Right renal pelvis (tissue), 4 donors: ENCODE measurements at regions not wholly inside any gene's neighbourhood (a gene's known extent, or its start where the extent isn't known, plus 50 kb on each side); places are given as distances from the start of the nearest gene placed in this dataset.
A peak's percentile ranks its signal among the peaks of the same experiment; 100 is the strongest.

Source experiments
- DNase-seq, 4 donors: peaks; one replicate each; pipeline ENCODE4 v3.0.0-alpha.2; 2013; ENCODE audit warnings: low read depth in 4 of 4, low spot score in 3 of 4, missing footprints in 1 of 4

GRCh38 chr19:32124585-32124984 lies 220.8 kb upstream of the ZNF507 start:
- DNase-seq: no peak

GRCh38 chr19:32129141-32129540 lies 216.3 kb upstream of the ZNF507 start:
- DNase-seq: peak in 3 of 4 donors; percentile 36 to 44 (median 41)

GRCh38 chr19:32130332-32130731 lies 215.1 kb upstream of the ZNF507 start:
- DNase-seq: no peak

GRCh38 chr19:32131005-32131404 lies 214.4 kb upstream of the ZNF507 start:
- DNase-seq: no peak

- DNase-seq: no peak
These were observed 207.0 kb upstream of the ZNF507 start for GRCh38 chr19:32138416-32138815.

- DNase-seq: no peak
These were observed 203.4 kb upstream of the ZNF507 start for GRCh38 chr19:32141840-32142511.

DNA sequence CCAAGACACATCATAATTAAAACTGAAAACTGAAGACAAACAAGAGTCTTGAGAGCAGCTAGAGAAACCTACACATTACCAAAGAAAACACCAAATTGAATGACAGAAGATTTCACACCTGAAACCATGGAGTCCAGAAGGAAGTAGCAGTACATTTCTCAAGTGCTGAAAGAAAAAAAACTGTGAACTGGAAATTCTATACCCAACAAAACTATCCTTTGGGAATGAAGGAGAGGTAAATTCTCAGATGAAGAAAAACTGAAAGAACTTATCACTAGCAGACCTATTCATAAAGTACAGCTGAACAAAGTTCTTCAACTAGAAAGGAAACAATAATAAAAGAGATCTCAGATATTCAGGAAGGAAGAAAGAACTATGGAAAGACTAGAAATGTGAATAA lies 198.7 kb upstream of the ZNF507 start:
- no peak for DNase-seq

DNA sequence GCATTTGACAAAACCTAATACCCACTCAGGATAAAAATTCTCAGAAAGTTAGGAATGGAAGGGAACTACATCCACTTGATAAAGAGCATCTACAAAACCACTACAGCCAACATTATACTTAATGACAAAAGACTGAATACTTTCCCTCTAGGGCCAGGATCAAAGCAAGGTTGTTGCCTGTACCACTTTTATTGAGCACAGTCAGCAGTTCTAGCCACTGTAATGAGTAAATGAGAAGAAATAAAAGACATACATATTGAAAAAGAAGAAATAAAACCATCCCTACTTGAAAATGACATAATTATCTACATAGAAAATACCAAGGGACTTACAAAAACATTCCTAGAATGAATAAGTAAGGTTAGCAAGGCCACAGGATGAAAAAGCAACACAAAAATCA lies 194.8 kb upstream of the ZNF507 start:
- no peak for DNase-seq

DNA sequence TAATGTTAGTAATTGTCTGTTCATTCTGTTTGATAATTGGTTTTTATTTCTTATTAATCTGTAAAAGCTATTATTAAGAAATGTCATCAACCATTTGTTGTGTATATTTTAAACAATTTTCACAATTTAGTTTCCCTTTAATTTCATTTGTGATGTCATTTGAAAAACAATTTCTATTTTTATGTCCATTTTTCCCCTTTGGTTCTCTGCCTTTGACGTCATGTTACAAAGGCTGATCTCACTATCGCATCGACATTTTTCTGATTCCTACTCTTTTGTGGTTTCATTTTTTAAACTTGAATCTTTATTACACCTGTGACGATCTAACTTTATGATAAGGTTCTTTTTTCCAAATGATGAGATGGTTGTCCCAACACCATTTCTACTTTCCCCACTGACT lies 191.0 kb upstream of the ZNF507 start:
- no peak for DNase-seq

DNA sequence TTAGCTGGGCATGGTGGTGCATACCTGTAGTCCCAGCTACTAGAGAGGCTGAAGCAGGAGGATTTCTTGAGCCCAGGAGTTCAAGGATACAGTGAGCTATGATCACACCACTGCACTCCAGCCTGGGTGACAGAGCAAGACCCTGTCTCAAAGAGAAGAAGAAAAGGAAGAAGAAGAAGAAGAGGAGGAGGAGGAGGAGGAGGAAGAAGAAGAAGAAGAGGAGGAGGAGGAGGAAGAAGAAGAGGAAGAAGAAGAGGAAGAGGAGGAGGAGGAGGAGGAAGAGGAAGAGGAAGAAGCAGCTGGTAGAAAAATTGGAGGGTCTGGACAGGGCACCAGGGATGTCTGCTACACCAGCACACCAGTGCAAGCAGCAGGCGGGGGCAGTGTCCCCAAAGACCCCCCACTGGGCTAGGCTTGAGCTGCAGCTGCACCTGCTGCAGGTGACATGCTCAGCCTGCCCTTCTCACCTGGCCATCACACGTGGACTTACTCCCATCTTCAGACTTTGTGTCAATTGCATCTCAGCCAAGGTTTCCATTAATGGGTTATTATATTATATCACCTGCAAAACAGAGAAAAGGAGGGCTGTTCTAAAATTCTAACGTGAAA lies 180.9 kb upstream of the ZNF507 start:
- DNase-seq: no peak

- DNase-seq: no peak
These were observed 180.3 kb upstream of the ZNF507 start for GRCh38 chr19:32165141-32165540.

GRCh38 chr19:32165750-32166149 lies 179.7 kb upstream of the ZNF507 start:
- DNase-seq: no peak

GRCh38 chr19:32166238-32166637 lies 179.2 kb upstream of the ZNF507 start:
- no peak for DNase-seq

- DNase-seq: no peak
These were observed 177.3 kb upstream of the ZNF507 start for GRCh38 chr19:32168111-32168510.

GRCh38 chr19:32168606-32169005 lies 176.8 kb upstream of the ZNF507 start:
- no peak for DNase-seq

- no peak for DNase-seq
These were observed 173.7 kb upstream of the ZNF507 start for GRCh38 chr19:32171719-32172151.

DNA sequence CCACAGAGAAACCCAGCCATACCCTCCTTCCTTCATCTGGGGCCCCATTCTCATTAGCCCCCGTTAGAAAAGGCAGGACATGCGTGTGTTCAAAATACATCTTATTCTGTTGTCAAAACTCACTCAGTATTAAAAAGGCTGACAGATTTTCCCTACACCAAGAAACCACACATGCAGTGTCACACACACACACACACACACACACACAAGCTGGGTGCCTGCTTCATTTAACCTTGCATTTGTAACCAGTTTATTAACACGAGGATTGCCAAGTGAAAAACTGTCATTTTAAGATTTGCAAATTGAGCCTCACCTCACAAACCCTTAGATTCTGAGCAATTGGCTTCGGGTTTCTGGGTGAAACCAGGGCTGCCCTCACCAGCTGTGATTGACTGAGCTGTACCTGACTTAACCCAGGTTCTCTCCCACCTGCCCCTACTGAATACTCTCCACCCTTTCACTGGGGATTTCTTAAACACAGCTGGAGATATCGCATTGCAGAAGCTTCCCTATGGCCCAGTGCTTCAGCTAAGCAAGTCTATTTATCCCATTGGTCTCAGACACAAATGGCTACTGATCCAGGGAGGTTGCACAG lies 172.7 kb upstream of the ZNF507 start:
- no peak for DNase-seq

- no peak for DNase-seq
These were observed 171.6 kb upstream of the ZNF507 start for GRCh38 chr19:32173836-32174235.

DNA sequence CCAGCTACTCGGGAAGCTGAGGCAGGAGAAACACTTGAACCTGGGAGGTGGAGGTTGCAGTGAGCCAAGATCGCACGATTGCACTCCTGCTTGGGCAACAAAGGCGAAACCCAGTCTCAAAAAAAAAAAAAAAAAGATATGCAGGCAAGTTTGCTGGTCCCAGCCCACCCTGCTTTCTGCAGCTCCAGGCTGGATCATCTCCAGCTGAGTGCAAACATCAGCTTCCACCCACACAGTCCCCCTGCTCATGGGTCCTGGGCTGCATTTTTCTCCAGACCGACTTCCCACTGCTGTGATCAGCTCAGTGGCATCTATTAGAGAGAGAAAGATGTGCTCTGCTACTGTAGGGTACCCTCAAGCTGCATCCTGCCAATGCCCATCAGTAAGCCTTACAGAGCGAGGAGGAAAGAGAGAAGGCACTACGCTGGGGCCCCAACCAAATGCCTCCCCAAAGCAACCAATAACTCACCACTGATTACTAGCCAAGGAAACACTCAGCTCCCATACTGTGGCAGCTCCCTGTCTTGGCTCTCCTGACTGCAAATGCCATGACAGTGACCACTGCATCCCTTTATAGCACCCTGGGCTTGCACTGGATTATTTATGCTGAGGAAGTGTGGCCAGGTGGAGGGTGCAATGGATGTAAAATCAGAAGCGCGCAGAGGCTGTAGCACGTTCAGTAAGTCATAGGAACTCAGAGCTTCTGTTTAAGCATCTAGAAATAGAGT lies 170.9 kb upstream of the ZNF507 start:
- no peak for DNase-seq

GRCh38 chr19:32176591-32176990 lies 168.8 kb upstream of the ZNF507 start:
- DNase-seq: no peak

- DNase-seq: no peak
These were observed 167.7 kb upstream of the ZNF507 start for GRCh38 chr19:32177686-32178085.

DNA sequence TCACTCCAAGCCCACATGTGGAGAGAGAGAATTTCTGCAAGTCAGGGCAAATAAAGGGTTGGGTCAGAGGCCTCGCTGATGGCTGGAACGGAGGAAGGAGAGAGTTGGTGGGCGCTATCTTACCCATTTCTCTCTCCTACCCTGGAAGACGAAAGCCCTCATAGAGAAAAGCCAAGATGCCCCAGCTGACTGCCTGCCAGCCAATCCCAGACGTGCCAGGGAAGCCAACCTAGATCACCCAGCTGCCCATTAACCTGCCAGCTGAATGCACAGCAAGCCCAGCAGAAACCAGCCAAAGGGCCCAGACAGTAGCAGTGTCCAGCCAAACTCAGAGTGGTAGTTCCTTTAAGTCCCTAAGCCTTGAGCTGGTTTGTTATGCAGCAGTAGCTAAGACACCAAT lies 167.0 kb upstream of the ZNF507 start:
- DNase-seq: no peak
